Stimulated activated CD8-positive, alpha-beta memory T cell treated with anti-CD3 and anti-CD28 coated beads, Interleukin-12 subunit alpha, Interleukin-12 subunit beta, amount 100 ng/mL, for 24 hours (primary cell): ENCODE measurements at regions not wholly inside any gene's neighbourhood (a gene's known extent, or its start where the extent isn't known, plus 50 kb on each side); places are given as distances from the start of the nearest gene placed in this dataset.

Source experiments
- DNase-seq: peaks from one replicate; pipeline ENCODE4 v3.0.0-alpha.2; 2020; ENCODE audit errors: extremely low read depth

DNA sequence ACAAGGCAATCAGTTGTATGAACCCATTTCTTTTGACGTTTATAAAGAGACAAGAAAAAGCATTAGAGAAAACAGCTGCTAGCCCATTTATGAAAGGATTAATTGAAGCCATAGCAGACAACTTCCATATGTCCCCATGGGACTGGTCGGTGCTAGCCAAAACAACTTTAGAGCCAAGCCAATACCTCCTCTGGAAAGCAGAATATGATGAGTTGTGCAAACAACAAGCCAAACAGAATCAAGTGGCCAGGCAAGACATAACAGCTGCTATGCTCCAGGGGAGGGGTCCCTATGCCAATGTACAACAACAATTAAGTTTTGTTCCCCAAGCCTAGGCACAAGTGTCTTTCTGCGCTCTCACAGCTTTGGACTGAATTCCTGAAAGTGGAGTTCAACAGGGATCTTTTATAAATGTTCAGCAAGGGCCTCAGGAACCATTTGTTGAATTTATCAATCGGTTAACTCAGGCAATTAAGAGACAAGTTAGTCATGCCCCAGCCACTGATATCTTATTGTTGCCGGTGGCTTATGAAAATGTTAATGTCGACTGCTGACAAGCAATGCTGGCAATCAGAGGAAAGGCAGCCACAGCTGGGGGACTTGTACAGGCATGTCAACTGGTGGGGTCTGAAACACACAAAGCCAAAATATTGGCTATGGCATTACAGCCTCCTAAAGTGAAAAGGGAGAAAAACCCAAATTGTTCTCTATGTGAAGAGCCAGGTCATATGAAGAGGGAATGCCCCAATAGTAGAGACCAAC, 1593.1 kb upstream of the TENM4 start:
- DNase-seq: no peak

DNA sequence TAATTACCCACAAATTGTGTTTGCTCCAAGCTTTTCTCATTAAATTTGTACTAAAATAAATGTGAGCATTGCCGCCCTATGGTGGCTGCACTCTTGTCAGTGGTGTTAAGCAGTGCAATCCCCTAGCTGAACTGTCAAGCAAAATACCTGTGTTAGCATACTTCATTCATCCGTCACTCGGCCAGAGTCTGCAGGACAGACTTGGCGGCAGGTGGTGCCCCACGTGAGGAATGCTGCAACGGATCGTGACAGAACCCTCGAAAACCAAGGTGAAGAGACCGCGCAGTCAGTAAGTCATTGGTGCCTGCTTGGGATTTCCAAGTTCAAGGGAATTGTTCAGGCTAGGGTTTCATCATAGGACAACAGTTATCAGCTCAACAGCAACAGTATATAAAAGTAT, 1592.1 kb upstream of the TENM4 start:
- no peak for DNase-seq

DNA sequence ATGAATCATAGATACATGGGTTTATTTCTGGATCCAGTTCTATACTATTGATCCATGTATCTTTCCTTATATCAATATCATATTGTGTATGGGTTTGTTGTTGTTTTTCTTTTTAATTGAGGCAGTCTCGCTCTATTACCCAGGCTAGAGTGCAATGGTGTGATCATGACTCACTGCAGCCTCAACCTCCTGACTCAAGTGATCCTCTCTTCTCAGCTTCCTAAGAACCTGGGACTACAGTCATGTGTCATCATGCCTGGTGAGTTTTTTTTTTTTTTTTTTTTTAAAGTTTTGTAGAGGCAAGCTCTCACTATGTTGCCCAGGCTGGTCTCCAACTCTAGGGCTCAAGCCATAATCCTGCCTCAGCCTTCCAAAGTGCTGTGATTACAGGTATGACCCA, 1589.4 kb upstream of the TENM4 start:
- DNase-seq: no peak

DNA sequence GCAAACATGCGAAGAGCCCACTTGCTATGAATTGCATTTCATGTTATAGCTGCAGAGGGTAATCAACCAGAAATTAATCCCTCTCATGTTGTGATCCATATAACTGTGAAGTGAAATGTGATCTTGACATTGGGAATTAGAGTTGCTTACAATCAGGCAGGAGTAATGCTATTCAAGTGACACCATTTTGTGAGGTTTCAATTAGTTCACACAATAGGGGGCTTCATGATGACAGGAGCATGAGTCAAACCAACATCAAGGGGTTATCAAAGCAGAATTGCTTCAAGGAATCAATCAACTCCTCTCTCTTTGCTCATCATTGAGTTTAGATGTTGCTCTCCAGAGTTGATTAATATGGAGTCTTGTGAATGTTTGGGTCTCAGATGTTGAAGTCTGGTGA, 1585.2 kb upstream of the TENM4 start:
- DNase-seq: no peak

DNA sequence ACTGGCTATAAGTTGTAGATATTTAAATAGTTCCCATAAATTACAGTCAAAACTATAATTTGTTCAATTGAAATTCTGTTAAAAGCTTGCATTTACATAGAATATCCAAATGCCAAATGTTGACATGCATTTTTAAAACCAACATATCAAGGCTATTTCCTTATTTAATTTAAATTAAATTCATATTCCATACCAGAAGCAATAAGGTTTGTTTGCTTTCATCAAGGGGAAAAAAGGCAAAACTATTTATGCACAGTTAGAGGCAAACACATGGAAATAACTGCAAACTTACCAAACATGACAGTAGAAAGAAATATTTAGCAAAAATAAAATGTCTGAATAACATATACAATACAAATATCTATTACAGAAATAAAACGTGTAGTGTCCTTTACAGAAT, 1581.2 kb upstream of the TENM4 start:
- no peak for DNase-seq

DNA sequence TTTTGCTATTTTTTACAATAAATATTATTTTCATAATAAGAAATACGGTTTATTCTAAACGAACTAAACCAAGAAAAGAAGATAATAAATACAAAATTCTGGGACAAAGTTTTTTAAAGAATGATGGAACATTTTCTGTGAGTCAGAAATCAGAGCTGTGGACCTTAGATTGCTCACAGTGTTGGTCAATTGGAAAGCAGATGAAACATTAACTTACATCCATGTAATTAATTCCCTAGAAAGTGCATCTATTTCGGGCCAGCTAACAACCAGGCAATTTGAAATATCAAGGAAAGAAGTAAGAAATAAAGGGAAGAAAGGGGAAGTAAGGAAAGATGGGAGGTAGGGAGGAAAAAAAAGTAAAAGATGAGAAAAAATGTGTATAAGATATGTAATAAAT, 1569.8 kb upstream of the TENM4 start:
- no peak for DNase-seq

DNA sequence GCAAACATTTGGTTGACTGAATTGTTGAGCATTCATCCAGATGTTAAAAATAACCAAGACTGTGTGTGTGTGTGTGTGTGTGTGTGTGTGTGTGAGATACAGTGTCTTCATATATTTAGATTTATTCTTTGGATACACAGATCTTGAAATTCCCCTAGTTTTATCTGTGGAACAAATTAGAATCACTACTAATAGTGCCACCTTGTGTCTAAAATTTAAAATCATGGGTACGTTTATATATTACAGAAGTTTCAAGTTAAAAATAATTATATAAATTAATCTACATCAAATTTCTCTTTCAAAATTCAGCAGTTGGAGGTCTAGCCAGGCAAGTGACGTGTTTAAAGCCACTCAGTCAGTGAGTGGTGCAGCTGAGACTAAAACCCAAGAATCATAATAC, 1566.2 kb upstream of the TENM4 start:
- DNase-seq: no peak

DNA sequence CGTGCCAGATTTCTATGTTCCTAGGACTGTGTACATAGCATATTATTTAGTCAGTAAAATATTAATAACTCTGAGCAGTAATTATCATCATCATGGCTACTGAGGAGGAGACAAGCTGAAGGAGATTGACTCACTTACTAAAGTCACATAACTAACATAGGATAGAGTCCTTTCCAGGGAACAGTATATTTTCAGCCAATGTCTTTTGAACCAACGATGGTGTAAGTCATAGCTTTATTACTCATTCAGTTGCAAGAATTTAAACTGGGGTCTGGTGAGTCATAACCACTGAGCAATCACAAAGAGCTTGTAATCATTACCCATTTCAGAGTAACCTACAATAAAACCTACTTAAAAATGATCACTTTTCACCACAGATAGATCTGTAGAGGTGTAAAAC, 1564.8 kb upstream of the TENM4 start:
- DNase-seq: no peak

DNA sequence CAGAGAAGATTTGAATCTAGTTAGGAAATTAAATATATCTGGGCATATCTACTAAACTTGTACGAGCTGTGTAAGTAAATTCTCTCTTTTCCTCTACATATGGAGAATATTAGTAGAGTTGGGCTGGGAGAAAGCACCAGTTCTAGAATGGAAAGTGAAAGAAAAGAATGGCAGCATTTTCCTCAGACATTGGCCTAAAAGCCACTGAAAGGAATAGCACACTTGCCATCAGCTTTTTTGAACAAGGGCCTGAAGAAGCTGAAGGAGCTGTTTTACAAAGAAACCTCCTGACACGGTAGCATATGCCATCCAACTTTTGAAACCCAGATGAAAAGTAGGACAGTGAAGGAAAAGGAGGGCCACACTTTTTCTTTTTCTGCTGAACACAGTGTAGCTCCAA, 1563.7 kb upstream of the TENM4 start:
- no peak for DNase-seq

DNA sequence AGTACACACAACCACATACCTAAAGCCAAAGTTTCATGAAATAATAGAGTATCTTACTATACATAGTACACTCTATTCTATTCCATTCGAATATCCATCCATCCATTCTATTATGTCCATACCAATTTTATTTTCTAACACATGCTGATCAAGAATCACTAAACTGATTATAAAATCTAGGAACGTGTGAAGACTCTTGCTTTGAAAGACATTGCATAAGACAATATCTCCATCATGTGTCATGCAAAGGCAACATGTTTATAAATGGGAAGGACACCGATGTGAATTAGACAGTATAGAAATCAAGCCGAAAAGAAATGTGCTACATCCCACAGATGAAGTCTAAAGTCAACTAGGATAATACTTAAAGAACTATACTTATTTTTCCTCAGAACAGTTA, 1561.5 kb upstream of the TENM4 start:
- no peak for DNase-seq

DNA sequence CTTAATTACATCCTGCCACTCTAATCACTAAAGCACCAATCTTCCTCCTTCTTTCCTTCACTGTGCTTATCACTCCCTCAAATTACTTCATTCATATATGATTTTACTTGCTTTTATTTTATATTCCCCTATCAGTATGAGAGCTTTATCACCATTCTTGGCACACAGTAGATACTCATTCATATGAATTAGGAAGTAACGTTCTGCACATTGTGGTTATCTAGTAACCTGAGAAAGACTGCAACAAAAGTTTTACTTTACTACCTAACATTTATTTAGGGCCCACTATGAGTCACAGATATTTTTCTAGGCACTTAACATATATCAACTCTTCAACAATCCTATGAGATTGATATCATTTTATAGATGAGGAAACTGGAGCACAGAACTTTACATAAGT, 1559.9 kb upstream of the TENM4 start:
- no peak for DNase-seq

DNA sequence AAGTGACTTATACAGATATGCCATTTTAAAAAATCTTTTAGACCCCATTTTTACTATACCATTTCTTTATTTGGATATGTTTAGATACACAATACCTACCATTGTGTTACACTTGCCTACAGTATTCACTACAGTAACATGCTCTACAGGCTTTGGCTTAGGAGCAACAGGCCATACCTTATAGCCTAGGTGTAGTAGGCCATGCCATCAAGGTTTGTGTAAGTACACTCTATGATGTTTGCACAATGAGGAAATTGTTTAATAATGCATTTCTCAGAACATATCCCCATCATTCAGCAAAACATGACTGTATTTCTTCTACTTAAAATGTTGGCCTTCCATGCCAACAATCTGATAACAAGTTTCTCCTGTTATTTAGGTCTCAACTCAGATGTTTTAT, 1559.5 kb upstream of the TENM4 start:
- DNase-seq: no peak

DNA sequence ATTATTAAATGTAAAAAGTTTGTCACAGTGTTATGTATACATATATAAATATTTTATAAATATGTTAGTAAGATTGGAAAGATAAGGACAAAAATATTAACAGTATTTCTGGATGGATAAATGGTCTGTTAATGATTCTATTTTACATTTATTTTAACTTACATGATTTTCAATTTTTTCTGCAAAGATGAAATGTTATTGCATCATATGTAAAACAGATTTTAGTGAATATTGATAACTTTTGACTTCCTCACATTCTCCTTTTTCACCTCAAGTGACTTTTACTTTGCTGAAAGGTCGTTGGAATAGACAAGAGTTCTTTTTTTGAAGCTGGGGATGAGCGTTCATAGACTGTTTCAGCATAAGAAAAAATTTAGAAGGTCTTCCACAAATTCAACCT, 1554.7 kb upstream of the TENM4 start:
- no peak for DNase-seq

DNA sequence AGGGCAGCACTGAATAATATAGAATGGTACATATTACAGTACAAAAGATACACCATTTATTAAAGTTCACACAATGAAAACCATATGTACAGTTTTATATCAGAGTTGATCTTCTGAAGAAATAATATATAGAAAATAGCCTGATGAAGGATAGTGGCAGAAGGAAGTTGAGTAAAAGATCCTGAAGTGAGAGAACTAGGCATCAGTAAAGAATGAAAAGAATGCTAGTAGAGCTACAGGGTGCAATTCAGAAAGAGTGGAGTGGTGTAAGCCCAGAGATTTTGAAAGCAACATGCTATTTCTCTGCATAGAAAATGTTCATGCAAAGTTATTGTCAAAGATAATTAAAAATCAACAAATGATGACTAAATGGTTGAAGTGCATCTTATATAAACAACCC, 1552.7 kb upstream of the TENM4 start:
- no peak for DNase-seq

DNA sequence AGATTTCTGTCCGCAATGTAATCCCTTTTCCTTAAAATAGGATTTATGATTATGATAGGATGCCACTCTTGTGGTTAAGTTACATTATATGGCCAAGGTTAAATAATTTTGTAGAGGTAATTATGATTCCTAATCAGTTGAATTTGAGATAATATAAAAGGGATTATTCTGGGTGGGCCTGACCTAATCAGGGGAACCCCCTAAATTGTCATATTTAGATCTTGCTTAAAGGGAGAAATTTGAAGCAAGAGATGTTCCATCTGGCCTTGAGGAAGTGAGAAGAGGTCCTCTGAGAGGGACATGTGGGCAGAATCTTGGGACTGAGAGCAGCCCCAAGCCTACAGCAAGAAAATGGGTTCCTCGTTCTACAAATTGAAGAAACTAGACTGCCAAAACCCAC, 1550.1 kb upstream of the TENM4 start:
- DNase-seq: no peak

DNA sequence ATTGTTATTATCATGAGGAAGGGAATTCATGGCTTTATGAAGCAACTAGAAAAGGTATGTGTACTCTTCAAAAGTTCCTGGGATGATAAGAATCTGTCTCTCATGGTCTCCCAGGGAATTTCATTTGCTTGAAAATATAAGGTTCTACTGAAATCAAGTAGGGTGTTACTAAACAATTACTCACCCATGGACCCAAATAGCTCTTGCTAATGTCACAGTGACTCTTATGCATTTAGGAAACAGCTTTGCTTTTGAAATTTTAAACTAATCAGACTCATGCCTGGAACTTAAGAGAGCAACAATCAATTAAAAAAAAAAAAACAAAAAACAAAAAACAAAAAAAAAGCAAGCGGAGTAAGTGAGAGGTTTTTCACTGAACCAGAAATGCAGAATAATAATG, 1546.3 kb upstream of the TENM4 start:
- no peak for DNase-seq

DNA sequence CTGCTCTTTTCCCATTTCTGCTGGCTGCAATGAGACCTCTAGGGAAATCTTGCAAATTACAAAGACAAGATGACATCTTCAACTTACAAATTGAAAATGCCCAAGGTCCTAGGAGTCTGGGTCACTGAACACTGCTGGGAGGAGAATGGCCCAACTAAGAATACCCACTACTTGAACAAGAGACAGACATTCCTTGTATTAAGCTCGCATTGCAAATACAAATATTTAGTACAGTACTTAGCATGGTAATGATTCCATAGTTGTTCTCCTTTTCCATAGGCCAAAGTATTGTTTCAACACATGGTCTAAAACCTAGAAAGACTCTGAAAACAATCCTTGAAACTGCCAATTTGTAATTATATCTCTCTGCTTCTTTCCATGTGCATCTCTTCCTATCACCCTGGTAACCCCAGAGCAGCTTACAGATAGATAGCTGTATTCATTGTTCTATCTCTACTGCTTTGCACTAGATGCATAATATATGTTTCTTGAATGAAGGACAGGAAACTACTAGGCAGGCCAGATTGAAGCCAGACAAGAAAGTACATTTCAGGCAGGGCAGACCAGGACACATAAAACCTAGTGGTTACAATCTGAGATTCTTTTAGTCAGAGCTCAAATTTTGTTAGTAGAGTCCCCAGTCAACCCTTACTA, 1545.7 kb upstream of the TENM4 start:
- DNase-seq: no peak

DNA sequence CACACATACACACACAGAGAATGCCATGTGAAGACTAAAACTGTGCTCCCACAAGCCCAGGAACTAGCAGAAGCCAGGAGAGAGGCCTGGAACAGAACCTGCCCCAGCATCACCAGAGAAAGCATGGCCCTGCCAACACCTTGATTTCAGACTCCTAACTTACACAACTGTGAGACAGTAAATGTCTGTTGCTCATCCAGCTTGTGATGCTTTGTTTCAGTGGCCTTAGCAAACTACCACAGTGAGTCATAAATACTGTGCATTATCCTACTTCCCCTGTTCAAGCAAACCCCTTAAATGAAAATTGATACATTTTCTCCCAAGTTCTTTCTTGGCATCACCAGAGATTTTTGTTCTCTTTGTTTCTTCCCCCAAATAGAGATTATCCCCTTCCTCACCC, 1539.4 kb upstream of the TENM4 start:
- DNase-seq: no peak

DNA sequence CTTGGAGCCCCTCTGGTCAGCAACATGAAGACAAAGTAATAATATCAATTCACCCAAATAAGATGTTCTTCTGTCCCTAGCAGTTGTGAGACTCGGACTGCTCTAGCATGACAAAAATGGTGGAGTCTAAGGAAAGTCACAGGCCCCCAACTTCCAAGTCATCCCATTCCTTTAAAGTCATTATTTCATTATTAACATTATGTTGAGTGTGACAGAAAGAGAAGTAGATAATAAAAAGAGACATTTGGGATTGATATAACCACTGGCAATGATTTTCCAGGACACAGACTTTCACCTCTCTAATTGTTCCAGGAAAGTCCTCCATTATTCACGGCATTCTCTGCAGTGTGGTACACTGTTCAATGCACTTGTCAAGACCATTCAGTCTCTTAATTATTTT, 1533.0 kb upstream of the TENM4 start:
- DNase-seq: no peak

DNA sequence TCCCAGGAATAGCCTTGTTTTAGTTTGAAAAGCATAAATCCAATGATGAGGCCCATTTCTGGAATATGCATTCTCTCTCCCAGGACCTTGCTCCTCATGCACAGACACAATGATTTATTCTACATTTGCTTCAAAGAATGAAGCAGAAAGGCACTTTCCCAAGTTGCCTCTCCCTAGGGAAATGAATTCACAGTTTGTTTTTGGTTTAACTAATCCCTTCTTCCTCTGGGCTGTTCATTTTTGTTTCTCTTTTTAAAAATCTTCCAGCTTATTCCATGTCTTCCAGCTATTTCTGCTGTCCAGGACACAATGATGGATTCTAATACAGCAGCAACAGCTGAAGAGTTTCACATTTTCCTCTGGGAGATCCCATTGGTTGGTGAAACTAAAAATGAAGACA, 1529.2 kb upstream of the TENM4 start:
- DNase-seq: no peak

DNA sequence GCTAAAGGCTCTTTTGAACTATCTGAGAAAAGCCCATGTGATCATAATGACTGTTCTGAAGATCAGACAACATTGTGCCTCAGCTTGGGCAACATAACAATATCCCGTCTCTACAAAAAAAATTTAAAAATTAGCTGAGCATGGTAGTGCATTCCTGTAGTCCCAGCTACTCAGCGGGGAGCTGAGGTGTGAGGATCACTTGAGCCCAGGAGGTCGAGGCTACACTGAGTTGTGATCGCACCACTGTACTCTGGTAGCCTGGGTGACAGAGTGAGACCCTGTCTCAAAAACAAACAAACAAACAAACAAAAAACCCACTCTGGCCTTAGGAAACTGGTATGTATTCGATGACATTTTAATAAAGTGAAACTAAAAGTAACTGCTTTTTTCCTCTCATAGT, 1526.8 kb upstream of the TENM4 start:
- no peak for DNase-seq

DNA sequence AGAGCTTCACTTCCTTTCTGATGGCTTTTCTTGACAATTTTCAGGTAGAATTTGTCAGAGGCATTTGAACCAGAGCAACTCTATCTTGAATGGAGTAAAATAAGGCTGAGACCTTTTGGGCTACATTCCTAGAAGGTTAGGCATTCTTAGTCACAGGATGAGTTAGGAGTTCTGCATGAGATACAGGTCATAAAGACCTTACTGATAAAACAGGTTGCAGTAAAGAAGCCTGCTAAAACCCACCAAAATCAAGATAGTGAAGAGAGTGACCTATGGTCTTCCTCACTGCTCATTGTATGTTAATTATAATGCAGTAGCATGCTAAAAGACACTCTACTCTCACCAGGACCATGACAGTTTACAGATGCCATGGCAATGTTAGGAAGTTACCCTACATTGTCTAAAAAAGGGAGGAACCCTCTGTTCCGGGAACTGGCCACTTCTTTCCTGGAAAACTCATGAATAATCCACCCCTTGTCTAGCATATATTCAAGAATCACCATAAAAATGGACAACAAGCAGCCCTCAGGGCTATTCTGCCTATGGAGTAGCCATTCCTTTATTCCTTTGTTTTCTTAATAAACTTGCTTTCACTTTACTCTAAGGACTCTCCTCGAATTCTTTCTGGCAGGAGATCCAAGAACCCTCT, 1519.7 kb upstream of the TENM4 start:
- no peak for DNase-seq

DNA sequence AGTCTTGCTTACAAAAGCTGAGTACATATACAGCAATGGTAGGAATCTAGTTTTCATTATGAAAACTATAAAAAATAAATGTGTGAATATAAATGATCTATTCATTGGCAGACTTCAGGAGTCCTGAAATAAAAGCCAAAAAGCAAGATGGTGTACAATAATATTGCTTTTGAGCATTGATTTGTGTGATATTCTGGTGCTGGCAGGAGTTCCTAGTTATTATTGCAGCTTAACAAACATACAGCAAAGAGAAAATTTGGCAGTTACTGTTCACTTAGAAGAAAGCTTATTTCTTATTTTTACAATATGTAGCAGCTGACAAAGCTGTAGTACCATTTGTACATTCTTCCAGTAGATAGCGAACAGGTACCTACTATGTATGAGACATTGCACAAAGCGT, 1518.9 kb upstream of the TENM4 start:
- DNase-seq: no peak
